ENCODE measurements at regions not wholly inside any gene's neighbourhood (a gene's known extent, or its start where the extent isn't known, plus 50 kb on each side); places are given as distances from the start of the nearest gene placed in this dataset.

DNA sequence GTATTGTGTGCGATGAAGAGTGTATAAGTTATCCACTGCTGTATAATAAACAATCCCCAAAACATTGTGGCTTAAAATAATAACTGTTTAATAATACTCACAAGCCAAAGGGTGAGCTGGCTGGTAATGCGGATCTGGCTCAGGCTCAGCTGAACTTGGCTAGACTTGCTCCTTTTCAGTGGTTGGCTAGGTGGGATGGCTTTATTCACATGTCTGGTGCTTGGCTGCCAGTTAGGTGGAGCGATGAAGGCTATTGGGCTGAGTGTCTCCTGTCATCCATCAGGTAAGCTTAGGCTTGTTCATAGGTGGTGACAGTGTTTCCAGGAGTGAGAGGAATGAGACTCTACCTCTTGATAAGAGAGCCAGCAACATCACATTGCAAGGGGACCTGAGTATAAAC, 135.0 kb upstream of the ASCC3 start:
- no peak for TF ChIP-seq CTCF (IDR thresholded peaks at IDR 0.05; ENCODE audit: low read depth, low read length, poor library complexity, severe bottlenecking)
- TF ChIP-seq EZH2phosphoT487 (IDR thresholded peaks at IDR 0.05; ENCODE audit: borderline replicate concordance, low read length) = no peak
